Peyer's patch (tissue), 4 donors: ENCODE measurements at regions not wholly inside any gene's neighbourhood (a gene's known extent, or its start where the extent isn't known, plus 50 kb on each side); places are given as distances from the start of the nearest gene placed in this dataset.

Experiments
- POLR2A ChIP-seq, 2 donors: fragments of 450-650 bp; IDR thresholded peaks; one replicate each; pipeline ENCODE4 v1.5.1; 2017; ENCODE audit warnings: antibody characterized with exemption in 2 of 2, mild to moderate bottlenecking in 2 of 2, moderate library complexity in 2 of 2
- TF ChIP-seq, protein P1 (sequence below), 6 experiments: fragments of 450-650 bp in 4 of 6; fragments of 200-600 bp in 2 of 6; sonication (generic) in 1 of 6; IDR thresholded peaks; one replicate each; pipeline ENCODE4 v1.5.1; 2017 to 2019; ENCODE audit warnings: antibody characterized with exemption in 6 of 6, mild to moderate bottlenecking in 3 of 6, moderate library complexity in 1 of 6

DNA sequence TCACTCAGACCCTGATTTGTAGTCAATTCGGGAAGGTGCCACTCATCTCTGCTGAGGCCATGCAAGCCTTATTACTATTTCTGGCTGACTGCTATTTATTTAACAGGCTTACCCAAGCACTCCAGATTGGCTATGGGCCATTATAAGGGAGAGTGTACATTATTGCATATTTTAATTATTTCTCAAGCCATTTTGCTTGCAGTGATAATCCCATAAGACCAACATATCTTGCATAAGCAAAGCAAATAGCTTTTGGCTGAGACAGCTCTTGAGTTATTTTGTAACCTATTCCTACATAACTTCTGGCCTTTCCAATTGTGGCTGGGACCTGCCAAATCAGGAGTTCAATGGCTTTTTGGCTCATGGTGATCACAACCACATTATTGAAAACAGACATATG lies 509.6 kb upstream of the USP15 start:
- TF ChIP-seq, protein P1, sequence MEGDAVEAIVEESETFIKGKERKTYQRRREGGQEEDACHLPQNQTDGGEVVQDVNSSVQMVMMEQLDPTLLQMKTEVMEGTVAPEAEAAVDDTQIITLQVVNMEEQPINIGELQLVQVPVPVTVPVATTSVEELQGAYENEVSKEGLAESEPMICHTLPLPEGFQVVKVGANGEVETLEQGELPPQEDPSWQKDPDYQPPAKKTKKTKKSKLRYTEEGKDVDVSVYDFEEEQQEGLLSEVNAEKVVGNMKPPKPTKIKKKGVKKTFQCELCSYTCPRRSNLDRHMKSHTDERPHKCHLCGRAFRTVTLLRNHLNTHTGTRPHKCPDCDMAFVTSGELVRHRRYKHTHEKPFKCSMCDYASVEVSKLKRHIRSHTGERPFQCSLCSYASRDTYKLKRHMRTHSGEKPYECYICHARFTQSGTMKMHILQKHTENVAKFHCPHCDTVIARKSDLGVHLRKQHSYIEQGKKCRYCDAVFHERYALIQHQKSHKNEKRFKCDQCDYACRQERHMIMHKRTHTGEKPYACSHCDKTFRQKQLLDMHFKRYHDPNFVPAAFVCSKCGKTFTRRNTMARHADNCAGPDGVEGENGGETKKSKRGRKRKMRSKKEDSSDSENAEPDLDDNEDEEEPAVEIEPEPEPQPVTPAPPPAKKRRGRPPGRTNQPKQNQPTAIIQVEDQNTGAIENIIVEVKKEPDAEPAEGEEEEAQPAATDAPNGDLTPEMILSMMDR (IDR thresholded peaks at IDR 0.05): no peak
- TF ChIP-seq POLR2A (IDR thresholded peaks at IDR 0.05): no peak
